MCF 10A (cell line): ENCODE measurements at regions not wholly inside any gene's neighbourhood (a gene's known extent, or its start where the extent isn't known, plus 50 kb on each side); places are given as distances from the start of the nearest gene placed in this dataset.
A peak's percentile ranks its signal among the peaks of the same experiment; 100 is the strongest.

Source experiments
- BruUV-seq: library from RNA; stranded (reverse); fragments of 400-500 nt; replicated peaks from 2 replicates; lab custom pipeline; 2021; lab: Mats Ljungman, UMichigan
- CTCF ChIA-PET: fragments of 300-600 bp; sonication (Branson Sonifier 250); formaldehyde crosslinking; extraction: SDS; loops from one replicate; lab custom pipeline; 2021; ENCODE audit warnings: antibody characterized with exemption, inconsistent platforms; lab: Yijun Ruan, JAX
- POLR2A ChIA-PET: fragments of 300-600, 350-650 bp; sonication (Branson Sonifier 250); formaldehyde crosslinking; extraction: SDS; loops from one replicate; lab custom pipeline; 2020; ENCODE audit warnings: antibody characterized with exemption, inconsistent platforms; lab: Yijun Ruan, JAX
- DNase-seq: peaks from one replicate; pipeline ENCODE4 v3.0.0-alpha.2; 2018; ENCODE audit not compliant: unreplicated experiment
- H3K27ac Mint-ChIP-seq: one replicate; pipeline ENCODE4 v1.8.0; 2022; ENCODE audit warnings: mild to moderate bottlenecking, low read depth, mixed read lengths; ENCODE audit not compliant: unreplicated experiment
- H3K27me3 Mint-ChIP-seq: one replicate; pipeline ENCODE4 v1.8.0; 2022; ENCODE audit warnings: mixed read lengths; ENCODE audit not compliant: insufficient read depth, unreplicated experiment
- H3K36me3 Mint-ChIP-seq: one replicate; pipeline ENCODE4 v1.8.0; 2022; ENCODE audit warnings: mild to moderate bottlenecking, moderate library complexity, mixed read lengths; ENCODE audit not compliant: insufficient read depth, unreplicated experiment
- H3K4me1 Mint-ChIP-seq: one replicate; pipeline ENCODE4 v1.8.0; 2022; ENCODE audit warnings: mixed read lengths; ENCODE audit not compliant: insufficient read depth, unreplicated experiment
- H3K4me3 Mint-ChIP-seq: one replicate; pipeline ENCODE4 v1.8.0; 2022; ENCODE audit warnings: mild to moderate bottlenecking, moderate library complexity, mixed read lengths; ENCODE audit not compliant: unreplicated experiment
- H3K9me3 Mint-ChIP-seq: one replicate; pipeline ENCODE4 v1.8.0; 2022; ENCODE audit warnings: mixed read lengths; ENCODE audit not compliant: unreplicated experiment
- CTCF ChIP-seq: fragments of 200-600 bp; IDR thresholded peaks from one replicate; pipeline ENCODE4 v1.8.0; 2022; ENCODE audit warnings: antibody characterized with exemption, mild to moderate bottlenecking; ENCODE audit not compliant: unreplicated experiment
- intact Hi-C: fragments of 100-400 bp; cut with micrococcal nuclease; formaldehyde crosslinking; loops from 2 replicates; pipeline ENCODE4 v1.14.1; 2022

GRCh38 chr22:46049726-46050450 is 72.9 kb upstream of the WNT7B start:
- intact Hi-C loops = no loop called here
- no peaks in the 10 kb centered on the region for H3K27me3 Mint-ChIP-seq
- H3K4me1 Mint-ChIP-seq = peaks cover 10% of the 10 kb centered on the region
- BruUV-seq = no TSS peak
- TF ChIP-seq CTCF = no peak
- H3K27ac Mint-ChIP-seq = peak overlapping the region; percentile 91
- H3K9me3 Mint-ChIP-seq = no peaks in the 10 kb centered on the region
- H3K36me3 Mint-ChIP-seq = peaks cover 6% of the 10 kb centered on the region
- ChIA-PET POLR2A (interaction anchor here (1.0 to 25.5 kb wide), 4 partner anchors 8 to 28 kb away, joined by 3 to 1278 read pairs (median 392); no protein-coding TSS in a partner anchor), CTCF (interaction anchor here (1.2 to 6.9 kb wide), 2 partner anchors 43 to 64 kb away, joined by 3 to 47 read pairs; no protein-coding TSS in a partner anchor)
- peak; percentile 39 for DNase-seq
- peak overlapping the region; percentile 47 for H3K4me3 Mint-ChIP-seq

- CTCF ChIA-PET = interaction anchor here (1.2 to 6.9 kb wide), 4 partner anchors 13 to 64 kb away, joined by 3 to 47 read pairs (median 6); no protein-coding TSS in a partner anchor
- POLR2A ChIA-PET = interaction anchor here (1.0 to 25.5 kb wide), 6 partner anchors 9 to 38 kb away, joined by 3 to 1278 read pairs (median 494); no protein-coding TSS in a partner anchor
- intact Hi-C loops = no loop called here
- Mint-ChIP-seq H3K27ac (peak overlapping the region; percentile 91), H3K27me3 (no peaks in the 10 kb centered on the region), H3K4me3 (no peak overlapping the region), H3K9me3 (no peaks in the 10 kb centered on the region), H3K36me3 (peaks cover 9% of the 10 kb centered on the region), H3K4me1 (peaks cover 10% of the 10 kb centered on the region)
- no peak for DNase-seq
- TF ChIP-seq CTCF = no peak
- BruUV-seq = no TSS peak
Measured at GRCh38 chr22:46050451-46050845, 73.5 kb upstream of the WNT7B start.

- ChIA-PET CTCF (interaction anchor here (0.7 to 6.9 kb wide), 5 partner anchors 14 to 63 kb away, joined by 3 to 47 read pairs (median 3); no protein-coding TSS in a partner anchor), POLR2A (interaction anchor here (9.3 to 25.5 kb wide), 6 partner anchors 7 to 39 kb away, joined by 128 to 1278 read pairs (median 494); no protein-coding TSS in a partner anchor)
- no peak for DNase-seq
- intact Hi-C loops = no loop called here
- peaks cover 12% of the 10 kb centered on the region for H3K4me1 Mint-ChIP-seq
- H3K27ac Mint-ChIP-seq = no peak overlapping the region
- peaks cover 15% of the 10 kb centered on the region for H3K36me3 Mint-ChIP-seq
- H3K4me3 Mint-ChIP-seq = no peak overlapping the region
- H3K9me3 Mint-ChIP-seq = no peaks in the 10 kb centered on the region
- no TSS peak for BruUV-seq
- no peak for TF ChIP-seq CTCF
- H3K27me3 Mint-ChIP-seq = no peaks in the 10 kb centered on the region
Measured at GRCh38 chr22:46050916-46051614, 74.1 kb upstream of the WNT7B start.

- Mint-ChIP-seq H3K9me3 (no peaks in the 10 kb centered on the region), H3K27ac (no peak overlapping the region), H3K4me3 (no peak overlapping the region), H3K4me1 (peaks cover 18% of the 10 kb centered on the region), H3K36me3 (peaks cover 21% of the 10 kb centered on the region), H3K27me3 (no peaks in the 10 kb centered on the region)
- no peak for DNase-seq
- TF ChIP-seq CTCF = no peak
- CTCF ChIA-PET = interaction anchor here (0.7 to 6.9 kb wide), 5 partner anchors 14 to 57 kb away, joined by 3 to 47 read pairs (median 3); no protein-coding TSS in a partner anchor
- intact Hi-C loops = no loop called here
- BruUV-seq = no TSS peak
- POLR2A ChIA-PET = interaction anchor here (9.3 to 25.5 kb wide), 6 partner anchors 8 to 39 kb away, joined by 128 to 1278 read pairs (median 494); no protein-coding TSS in a partner anchor
Measured at GRCh38 chr22:46051646-46052045, 74.7 kb upstream of the WNT7B start.
